PC-9 (cell line): ENCODE measurements at regions not wholly inside any gene's neighbourhood (a gene's known extent, or its start where the extent isn't known, plus 50 kb on each side); places are given as distances from the start of the nearest gene placed in this dataset.

Source experiments
- CTCF ChIP-seq: fragments of 200-600 bp; sonication (generic); conservative IDR thresholded peaks from 2 replicates; pipeline ENCODE4 v1.6.1; 2017; ENCODE audit warnings: mixed run types, antibody characterized with exemption, mild to moderate bottlenecking, moderate library complexity
- EZH2 ChIP-seq: fragments of 200-600 bp; sonication (generic); IDR thresholded peaks from 2 replicates; pipeline ENCODE4 v1.8.0; 2017; ENCODE audit warnings: antibody characterized with exemption, low read depth

GRCh38 chr13:73572824-73573223 is 514.0 kb downstream of the KLF5 start:
- TF ChIP-seq CTCF (no peak), EZH2 (no peak)
